Hippocampal formation (tissue), 2 donors: ENCODE measurements at regions not wholly inside any gene's neighbourhood (a gene's known extent, or its start where the extent isn't known, plus 50 kb on each side); places are given as distances from the start of the nearest gene placed in this dataset.
"Not testable (repeated sequence)": the region's sequence is repeated elsewhere in the genome, so short reads cannot be mapped to it uniquely, and the experiment has no call there.

Experiments
- DNase-seq, 2 donors: peaks; one replicate each; lab custom pipeline; 2025; lab: John Stamatoyannopoulos, UW

DNA sequence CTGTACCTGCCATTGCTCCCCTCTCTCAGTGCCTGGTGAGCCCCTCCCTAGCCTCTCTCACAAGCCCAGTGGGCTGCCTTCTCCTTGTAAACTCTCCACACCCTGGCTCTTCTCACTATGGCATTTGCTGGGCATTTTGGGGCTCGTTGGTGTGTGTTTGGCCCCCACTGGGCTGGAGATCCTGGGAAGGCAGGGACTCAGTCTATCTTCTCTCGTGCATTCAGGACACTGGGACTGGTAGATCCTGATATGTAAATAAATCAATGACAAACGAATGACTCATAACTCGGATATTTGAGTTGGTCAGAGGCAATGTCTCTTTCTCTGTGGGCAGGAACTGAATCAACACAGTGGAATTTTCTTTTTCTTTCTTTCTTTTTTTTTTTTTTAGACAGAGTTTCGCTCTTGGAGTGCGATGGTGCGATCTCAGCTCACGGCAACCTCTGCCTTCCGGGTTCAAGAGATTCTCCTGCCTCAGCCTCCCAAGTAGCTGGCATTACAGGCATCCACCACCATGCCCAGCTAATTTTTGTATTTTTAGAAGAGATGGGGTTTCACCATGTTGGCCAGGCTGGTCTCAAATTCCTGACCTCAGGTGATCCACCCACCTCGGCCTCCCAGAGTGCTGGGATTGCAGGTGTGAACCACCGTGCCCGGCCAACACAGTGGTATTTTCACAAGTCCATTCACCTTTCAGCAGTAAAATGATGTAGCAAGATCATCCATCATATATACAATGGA lies 144.6 kb upstream of the SPRED2 start:
- no peak for DNase-seq

DNA sequence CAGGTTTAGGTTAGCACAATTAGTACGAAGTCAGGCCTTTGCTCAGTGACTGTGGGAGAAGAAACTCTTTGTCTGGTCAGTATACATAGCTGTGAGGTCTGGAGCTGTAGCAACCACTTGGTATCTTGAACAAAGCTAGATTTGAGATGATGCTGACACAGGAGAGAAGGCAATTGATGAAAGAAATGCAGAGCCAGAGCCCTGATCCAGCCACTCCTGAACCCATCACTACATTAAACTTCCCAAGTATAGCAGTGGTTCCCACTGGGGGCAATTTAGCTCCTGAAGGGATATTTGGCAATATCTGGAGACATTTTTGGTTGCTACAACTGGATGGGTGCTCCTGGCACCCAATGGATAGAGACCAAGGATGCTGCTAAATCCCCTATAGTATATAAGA lies 143.9 kb upstream of the SPRED2 start:
- DNase-seq: no peak

DNA sequence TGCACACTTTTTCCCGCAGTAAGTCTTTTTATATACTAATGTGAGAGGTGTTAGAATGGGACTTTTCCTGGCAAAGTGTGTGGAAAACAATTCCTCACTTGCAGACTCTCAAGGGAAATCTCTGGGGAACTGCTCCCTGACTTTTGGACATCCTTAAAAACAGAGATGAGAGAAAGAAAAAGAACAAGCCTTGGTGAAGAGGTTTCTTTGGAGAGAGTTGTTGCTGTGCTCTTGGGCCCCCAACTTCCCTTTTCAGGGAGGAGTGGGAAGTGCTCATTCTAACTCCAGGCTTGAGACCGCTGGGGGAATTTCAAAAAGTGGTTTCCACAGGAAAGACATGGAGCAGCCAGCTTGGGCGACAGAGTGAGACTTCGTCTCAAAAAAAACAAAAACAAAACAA lies 142.6 kb upstream of the SPRED2 start:
- no peak for DNase-seq

DNA sequence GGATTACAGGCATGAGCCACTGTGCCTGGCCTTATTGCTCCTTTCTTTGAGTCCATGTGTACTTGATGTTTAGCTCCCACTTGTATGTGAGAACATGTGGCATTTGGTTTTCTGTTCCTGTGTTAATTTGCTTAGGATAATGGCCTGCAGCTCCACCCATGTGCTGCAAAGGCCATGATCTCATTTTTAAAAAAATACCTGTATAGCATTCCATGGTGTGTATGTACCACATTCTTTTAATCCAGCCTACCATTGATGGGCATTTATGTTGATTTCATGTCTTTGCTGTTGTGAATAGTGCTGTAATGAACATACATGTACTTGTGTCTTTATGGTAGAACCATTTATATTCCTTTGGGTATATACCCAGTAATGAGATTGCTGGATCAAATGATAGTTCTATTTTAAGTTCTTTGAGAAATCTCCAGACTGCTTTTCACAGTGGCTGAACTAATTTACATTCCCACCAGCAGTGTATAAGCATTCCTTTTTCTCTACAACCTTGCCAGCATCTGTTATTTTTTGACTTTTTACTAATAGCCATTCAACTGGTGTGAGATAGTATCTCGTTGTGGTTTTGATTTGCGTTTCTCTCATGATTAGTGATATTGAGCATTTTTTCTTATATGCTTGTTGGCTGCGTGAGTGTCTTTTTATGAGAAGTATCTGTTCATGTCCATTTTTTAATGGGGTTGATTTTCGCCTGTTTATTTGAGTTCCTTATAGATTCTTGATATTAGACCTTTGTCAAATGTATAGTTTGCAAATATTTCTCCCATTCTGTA lies 136.4 kb upstream of the SPRED2 start:
- not testable (repeated sequence) for DNase-seq

DNA sequence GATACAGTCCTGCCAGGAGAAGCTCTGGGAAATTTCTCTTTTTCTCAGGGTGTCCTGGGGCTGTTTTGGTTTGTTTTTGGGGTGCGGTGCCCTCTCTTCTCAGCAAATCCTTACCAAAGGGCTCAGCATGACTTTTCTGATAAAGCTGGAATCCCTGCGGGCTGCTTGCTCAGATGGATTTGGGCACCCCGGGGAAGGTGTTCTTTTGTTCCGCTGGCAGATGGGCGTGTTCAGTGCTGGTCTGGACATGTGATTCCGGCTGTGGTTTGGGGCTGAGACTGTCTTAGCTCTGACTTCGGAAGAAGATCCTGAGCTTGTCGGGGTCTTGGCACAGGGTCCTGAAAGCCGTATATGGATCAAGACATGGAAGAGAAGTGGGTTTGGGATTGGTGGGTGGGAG lies 134.2 kb upstream of the SPRED2 start:
- DNase-seq: no peak

DNA sequence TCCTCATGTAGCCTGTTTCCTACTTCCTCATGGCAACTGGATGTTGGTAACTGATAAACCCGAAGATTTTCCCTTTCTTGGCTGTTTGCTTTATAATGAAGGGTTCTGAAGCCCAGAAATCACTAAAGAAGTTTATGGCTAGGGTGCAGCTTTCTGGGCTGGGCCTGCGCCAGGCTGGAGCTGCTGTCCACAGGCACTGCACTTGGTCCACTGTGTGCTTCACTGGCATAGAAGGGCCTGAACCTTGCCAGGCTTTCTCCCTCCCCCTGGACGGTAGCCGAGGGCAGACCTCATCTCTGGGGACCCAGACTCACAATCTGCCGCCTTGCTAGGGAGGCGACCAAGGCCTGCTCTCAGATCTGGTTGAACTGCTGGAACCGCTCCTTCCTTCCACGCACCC lies 133.3 kb upstream of the SPRED2 start:
- no peak for DNase-seq

DNA sequence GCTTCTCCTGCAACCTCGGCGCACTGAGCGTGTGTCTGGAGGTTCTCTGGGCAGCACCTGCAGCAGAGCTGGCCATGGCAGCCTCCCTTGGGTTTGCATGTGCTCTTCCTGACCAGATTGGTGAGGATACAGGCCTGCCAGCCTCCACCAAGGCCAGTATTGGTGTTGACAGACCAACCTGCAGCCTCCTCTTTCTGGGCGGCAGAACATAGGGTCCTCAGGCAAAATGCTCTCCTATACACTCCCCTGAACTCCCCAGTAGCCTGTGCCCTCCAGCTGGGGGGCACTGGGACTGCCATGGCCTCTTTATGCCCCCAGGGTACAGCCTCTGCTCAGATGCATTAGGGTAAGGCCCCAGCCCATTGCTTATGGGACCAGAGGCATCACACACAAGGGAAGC lies 131.9 kb upstream of the SPRED2 start:
- no peak for DNase-seq

DNA sequence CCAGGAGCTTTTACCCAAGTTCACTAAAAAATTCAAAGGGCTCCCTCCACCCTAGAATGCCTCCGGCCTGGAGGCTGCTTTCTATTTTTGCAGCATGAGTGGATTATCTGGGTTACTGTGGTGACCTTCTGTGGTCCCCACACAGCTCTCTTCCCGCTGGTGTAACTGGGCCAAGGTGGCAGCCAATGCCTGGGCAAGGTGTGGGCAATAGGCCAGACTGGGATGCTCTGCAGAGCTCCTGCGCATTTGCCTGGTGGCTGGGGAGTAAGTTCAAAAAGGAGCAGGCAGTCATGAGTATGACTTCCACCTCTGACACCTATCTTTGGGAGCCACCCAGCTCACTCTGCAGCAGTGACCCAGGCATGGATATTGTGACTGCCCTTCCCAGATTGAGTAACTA lies 130.5 kb upstream of the SPRED2 start:
- no peak for DNase-seq

DNA sequence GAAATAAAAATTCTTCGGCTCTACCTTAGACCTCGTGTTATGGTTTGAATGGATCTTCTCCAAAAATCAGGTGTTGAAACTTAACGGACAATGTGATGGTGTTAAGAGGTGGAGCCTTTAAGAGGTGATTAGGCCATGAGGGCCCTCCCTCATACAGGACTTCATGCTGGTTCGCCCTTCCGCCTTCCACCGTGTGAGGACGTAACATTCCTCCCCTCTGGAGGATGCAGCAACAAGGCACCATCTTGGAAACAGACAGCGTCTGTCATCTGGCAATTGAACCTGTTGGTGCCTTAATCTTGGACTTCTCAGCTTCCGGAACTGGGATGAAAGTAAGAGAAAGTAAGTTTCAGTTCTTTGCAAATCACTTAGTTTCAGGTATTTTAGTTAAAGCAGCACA lies 126.3 kb upstream of the SPRED2 start:
- DNase-seq: no peak

DNA sequence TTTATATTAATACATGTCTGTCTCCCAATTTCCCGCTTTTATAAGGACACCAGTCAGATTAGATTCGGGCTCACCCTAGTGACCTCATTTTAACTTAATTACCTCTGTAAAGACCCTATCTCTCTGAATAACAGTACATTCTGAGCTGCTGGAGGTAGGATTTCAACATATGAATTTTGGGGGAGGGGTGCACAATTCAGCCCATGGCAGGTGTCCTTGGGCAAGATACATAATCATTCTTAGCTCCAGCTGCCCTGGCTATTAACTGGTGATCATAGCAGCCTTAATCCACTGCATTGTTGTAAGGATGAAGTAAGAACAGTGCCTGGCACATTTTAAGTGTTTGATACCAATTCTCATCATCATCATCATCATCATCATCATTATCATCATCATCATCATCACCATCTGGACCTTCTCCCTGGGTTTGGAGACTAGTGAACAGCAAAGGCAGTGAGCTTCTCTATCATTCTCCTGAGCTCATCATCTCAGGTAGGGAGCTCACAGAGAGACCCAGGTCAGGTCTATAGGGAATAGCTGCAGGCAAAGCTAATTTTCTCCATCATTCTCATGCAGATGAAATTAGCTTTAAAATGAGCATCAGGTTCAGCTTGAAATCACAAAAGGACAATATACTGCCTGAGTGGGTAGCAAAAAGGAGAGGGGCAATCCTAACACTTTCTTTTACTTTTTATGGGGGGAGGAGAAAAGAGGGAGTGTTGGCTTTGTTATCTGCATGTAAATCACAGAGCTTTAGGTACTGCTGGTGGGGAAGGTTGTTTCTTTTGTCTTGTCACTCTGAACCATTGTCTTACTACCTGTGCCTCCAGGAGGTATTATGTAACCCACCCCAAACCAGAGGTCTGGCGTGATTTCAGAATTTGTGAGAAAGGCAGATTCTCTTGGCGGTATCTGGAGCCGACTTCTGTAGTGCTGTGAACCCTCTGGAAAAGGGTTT lies 125.5 kb upstream of the SPRED2 start:
- no peak for DNase-seq

DNA sequence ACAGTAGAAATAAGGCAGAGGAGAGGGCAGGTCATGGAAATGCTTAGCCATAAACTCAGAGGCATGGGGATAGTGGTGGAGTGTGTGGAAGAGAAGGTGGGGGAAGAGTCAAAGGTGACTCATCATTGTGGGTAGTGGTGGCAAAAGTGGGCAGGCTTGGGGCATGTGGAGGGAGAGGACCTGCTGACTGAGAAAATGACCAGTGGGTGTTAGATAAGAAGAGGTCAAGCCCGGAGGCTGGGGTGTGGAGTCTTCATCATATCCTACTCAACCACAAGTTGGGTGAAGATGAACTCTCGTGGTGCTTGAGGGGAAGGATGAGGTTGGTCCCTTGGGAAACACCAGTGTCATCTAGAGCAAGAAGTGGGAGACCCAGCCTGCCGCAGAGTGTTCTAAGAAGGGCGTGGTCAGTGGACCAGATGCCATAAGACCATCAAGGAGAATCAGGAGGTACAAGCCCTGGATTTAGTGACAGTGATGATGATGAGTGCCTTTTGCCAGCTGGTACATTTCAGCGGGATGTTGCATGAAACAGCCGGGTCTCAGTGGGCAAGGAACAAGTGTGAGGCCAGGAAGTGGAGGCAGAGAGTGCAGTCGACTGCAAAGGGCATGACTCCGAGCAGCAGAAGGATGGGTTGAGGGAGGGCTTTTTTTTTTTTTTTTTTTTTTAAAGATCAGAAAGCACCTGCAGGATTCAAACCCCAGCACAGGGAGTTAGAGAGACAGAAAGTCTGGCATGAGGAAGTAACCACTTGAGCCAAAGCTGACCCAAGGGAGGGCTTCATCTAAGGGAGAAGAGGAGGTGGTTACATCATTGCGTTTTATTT lies 122.6 kb upstream of the SPRED2 start:
- no peak for DNase-seq

DNA sequence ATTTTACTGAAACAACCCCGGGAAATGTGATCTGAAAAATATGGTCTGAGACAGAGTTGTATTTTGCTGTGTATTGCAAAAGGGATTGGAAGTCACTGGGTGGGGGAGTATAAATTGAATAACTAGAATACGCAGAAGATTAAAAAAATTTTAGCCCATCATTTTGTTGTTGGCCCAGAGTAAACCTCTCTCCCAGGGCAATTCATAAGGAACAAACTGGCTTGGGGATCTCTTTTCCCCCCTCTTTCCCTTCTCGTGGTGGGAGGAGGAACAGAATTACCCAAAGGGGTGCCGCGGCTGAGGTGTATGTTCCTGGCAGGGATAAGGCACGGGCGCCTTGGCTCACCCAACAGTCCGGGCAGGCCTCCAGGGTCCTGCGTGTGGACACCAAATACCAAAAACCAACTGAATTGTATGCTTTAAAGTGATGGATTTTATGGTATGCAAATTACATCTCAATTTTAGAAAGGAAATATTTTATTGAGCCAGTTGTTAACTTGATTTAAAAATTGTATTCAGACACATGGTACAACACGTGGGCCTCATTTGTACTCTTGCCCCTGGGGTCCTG lies 121.2 kb upstream of the SPRED2 start:
- DNase-seq: no peak

DNA sequence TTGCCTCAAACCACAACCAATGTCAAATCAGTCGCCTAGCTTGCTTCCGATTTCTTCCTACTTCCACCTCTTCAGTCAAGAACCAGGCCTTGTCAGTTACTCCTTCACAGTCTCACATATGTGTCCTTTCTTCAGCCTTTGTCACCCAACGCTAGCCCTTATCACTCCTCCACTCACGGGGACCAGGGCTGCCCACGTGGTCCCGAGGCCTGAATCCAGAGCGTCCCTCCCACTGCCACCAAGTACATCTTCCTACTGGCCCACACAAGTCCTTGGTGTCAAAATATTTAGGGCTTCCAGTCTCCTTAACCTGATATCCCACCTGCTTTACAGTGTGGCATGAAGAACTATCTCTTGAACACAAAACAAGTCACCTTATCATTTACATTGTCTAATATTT lies 119.1 kb upstream of the SPRED2 start:
- no peak for DNase-seq

DNA sequence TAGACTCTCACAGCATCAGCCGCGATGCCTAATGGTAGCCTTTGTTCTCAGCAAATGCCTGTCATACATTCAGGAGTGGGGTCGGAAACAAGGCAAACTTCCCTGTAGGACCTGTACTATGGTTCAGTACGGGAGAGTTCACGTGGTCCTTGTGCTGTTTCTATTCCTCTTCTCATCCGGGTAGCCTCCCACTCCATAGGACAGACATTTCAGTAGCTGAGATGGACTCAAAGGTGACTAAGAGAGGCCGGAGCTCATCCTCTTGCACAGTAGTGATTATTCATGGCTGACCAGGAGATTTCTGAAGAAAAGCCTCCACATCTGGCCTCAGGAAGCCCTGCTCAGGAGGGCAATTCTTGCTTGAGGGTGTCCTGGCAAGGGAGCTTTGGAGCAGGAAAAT lies 117.8 kb upstream of the SPRED2 start:
- no peak for DNase-seq

DNA sequence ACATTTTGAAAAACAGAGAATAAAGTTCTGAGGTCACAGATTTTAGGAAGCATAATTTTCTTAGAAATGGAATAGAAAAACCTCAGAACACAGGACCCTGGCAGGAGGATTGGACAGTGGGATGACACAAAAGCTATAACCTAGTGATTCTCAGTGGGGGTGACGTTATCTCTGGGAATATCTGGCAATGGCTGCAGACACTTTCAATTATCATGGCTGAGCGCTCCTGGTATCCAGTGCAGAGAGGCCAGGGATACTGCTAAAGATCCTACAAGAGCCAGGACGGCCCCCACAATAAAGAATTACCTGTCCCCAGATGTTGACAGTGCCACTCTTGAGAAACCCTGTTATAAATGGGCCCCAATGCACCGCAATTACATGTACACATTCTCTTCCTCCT lies 117.2 kb upstream of the SPRED2 start:
- DNase-seq: no peak

DNA sequence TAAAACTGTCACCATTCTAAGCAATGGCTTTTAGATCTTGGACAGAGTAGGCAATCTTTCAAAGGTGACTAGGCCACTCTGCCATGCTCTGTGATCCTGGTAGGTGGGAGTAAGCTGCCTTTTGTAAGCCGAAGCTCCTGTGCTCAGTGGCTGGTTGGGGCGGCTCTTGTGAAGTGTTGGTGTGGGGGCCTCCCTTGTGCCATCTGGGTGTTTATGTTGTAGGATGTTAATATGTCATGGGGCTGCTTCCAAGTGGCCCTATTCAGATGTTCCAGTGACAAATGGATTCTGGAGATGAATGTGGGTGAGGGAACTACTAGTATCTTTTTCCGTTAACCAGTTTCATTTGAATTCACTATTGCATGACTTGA lies 116.8 kb upstream of the SPRED2 start:
- no peak for DNase-seq

DNA sequence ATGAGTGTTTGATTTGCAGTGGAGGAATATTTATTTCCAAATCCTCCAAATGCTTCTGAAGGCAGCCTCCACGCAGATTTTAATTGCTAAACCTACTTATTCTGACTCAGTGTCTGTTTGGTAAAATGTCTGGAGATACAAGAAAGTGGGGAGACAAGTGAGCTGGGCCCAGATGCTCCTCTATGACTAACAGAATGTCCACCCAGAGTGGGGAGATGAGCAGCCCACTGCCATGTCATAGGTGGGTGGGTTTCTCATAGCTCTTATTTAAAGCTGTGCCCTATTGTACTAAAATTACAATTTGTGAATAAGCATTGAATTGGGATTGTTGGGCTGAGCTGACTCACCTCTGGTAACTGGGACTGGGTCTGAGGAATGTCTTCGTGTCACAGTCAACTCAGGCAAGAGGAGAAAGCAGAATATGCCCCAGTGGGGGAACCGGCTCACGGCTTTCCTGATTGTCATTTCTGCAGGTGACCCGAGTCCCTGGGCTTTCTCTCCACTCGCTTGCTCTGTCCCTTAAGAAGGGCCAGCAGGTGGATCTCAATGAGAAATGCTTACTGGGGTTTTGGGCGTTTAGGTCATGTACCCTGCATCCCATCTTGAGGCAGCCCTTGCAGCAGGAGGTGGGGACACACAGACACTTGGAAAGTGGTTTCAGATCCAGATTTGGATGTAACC lies 116.3 kb upstream of the SPRED2 start:
- no peak for DNase-seq

DNA sequence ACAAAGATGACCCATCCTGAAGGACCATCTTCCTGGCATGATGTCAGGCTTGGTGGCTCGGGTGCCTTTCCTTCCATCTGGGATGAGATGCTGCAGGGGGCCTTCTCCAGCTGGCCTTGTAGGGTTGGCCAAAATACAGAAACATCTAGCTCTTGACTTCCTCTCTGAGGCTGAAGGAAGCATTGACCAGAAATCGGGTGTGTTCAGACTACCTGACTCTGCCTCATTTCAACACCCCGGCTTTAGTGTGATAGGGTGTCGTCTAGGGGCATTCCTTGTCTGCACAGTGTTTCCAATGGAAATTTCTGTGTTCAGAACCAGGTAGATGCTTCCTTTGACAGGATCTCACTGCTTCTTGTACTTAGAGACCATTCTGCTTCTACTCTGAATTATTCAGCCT lies 115.7 kb upstream of the SPRED2 start:
- DNase-seq: no peak

DNA sequence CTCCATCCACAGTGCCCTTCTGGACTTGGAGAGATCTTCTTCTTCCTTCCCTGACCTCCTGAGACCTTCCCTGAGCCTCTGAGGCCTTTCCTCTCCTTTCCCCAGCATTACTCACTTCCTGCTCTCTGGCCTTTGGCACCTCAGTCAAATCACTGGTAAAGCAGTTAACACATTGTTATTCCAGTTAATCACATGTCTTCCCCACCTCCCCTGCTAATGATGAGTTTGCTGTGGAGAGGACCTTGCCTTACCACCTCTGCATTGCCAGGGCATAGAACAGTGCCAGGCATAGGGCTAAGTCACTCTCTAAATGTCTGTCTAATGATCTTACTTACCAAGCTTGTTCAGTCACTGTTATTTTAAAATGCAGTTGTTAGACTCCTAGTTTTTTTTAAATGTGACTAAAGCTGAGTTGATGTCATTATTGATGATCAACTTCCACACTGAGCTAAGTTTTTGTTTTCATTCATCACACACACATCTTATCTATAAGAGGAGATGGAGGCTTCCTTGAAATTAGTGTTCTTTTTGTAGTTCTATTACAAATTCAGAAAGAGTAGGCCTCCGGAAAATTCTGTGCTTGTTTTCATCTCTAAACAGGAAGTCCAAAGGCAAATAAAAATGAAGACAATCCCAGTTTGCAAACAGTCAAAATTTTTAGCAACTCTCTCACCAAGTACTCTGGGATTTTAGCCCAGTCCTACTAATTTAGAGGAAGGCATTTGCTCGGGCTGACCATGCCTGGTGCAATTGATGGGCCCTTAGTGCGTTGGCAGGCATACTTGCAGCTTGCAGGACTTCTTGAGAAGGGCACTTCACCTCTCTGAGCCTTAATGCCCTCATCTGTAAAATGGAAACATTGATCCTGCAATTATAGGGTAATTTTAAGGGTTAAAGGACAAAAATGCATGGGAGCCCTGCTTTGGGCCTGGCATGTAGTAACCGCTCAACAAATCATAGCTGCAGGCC lies 113.7 kb upstream of the SPRED2 start:
- DNase-seq: no peak

DNA sequence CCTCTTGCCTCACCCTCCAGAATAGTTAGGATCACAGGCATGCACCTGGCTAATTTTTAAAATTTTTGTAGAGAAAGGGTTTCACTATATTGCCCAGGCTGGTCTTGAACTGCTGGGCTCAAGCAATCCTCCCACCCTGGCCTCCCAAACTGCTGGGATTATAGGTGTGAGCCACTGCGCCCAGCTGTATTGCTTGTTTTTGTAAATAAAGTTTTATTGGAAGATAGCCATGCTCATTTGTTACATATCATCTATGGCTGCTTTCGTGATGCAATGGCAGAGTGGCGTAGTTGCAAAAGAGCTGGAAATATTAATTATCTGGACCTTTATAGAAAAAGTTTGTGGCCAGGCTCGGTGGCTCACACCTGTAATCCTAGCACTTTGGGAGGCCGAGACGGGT lies 109.4 kb upstream of the SPRED2 start:
- DNase-seq: no peak
